ENCODE measurements at regions not wholly inside any gene's neighbourhood (a gene's known extent, or its start where the extent isn't known, plus 50 kb on each side); places are given as distances from the start of the nearest gene placed in this dataset.
A peak's percentile ranks its signal among the peaks of the same experiment; 100 is the strongest.

DNA sequence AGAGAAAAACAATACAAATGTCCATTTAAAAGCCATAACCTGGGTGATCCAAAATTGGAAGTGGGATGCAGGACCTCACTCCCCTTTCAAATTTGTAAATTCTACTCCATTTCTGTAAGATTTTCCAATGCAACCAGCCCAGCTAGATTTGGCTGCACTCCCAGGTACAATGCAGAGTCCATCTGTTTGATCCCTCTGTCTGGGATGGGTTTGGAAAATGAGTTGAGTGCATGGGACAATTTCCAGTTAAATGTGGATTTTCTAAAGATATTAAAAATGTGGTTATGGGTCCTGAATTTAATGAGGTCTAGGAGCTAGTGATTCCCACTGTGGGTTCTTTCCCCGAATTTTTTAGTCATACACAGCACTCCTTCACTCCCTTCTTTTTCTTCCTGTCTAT, 104.0 kb upstream of the ATP10B start:
- no peak for DNase-seq (ENCODE audit: low spot score)

- DNase-seq (ENCODE audit: low spot score), result no peak
Measured at GRCh38 chr5:160950311-160950710, 98.3 kb upstream of the ATP10B start.

DNA sequence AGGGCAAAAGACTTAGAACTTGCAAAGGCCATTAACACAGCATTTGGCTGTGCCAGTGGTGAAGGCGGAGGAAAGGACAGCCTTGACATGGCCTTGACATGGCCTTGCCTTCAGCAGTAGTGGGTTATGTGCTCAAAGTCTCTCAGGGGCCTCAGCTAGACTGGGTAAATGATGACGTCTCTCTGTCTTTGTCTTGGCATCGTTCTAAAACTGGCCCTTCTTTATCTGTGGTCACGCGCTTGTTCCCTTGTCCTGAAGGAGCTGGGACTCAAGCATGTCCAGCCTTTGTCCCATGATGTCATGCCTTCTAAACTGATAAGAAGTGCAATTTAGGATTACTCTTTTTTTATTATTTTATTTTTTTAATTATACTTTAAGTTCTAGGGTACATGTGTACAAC, 88.7 kb upstream of the ATP10B start:
- DNase-seq (ENCODE audit: low spot score), result no peak

GRCh38 chr5:160938532-160938931, 86.5 kb upstream of the ATP10B start:
- no peak for DNase-seq (ENCODE audit: low spot score)

DNA sequence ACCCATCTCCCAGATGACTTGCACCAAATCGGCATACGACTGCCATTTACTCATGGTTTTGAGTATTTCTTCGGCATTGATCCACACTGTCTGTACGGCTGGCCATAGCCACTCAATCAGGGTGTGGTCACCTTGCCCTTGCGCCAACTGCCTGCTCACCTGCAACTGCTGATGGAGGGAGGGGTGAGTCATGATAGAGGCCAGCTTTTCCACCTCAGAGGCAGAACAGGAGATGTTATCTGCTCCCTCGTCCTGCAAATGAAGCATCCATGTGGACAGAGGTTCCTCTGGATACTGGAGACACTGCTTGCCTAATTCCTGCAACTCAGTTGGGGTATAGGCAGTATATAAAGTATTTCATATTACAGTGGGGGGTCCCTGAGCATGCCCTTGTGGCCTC, 85.6 kb upstream of the ATP10B start:
- no peak for DNase-seq (ENCODE audit: low spot score)

GRCh38 chr5:160935776-160936175, 83.8 kb upstream of the ATP10B start:
- no peak for DNase-seq (ENCODE audit: low spot score)

GRCh38 chr5:160931283-160931682, 79.3 kb upstream of the ATP10B start:
- DNase-seq (ENCODE audit: low spot score), result no peak

DNA sequence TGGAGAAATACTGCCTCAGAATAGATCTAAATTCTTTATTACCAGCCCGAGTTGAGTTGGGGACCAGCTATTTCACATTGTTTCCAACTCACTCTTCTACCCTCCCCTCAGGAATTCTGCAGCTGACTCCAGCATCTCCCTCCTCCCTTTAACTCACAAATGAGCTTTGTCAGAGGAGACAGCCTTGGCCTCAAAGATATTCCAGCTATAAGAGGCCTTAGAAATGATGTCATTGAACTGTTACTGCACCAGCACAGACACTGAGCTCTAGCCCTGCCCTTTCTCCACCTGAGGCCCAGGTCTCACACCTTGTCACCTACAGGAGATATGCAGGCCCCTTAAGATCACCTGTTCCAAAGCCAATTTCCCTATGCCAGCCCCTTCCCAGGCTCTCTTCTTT, 78.4 kb upstream of the ATP10B start:
- peak; percentile 15 for DNase-seq (ENCODE audit: low spot score)

GRCh38 chr5:160929906-160930305, 77.9 kb upstream of the ATP10B start:
- DNase-seq (ENCODE audit: low spot score), result no peak

- no peak for DNase-seq (ENCODE audit: low spot score)
Measured at GRCh38 chr5:160929360-160929759, 77.3 kb upstream of the ATP10B start.

GRCh38 chr5:160926428-160926827, 74.4 kb upstream of the ATP10B start:
- no peak for DNase-seq (ENCODE audit: low spot score)

DNA sequence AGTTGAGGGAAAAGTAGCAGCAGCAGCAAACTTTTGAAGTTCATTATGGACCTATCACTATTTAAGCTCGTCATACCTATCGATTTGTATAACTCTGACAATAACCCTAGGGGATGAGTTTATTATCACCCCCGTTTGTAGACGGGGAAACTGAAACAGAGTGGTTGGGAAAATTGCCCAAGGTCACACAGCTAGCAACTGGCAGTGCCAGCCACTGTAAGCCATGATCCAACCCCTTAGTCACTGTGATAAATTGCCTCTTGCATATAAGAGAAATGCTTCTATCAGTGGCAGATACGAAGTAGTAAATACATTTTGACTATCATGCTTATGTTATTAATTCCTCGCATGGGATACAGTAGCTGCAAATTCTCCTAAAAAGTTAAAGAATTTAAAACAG, 73.3 kb upstream of the ATP10B start:
- no peak for DNase-seq (ENCODE audit: low spot score)

DNA sequence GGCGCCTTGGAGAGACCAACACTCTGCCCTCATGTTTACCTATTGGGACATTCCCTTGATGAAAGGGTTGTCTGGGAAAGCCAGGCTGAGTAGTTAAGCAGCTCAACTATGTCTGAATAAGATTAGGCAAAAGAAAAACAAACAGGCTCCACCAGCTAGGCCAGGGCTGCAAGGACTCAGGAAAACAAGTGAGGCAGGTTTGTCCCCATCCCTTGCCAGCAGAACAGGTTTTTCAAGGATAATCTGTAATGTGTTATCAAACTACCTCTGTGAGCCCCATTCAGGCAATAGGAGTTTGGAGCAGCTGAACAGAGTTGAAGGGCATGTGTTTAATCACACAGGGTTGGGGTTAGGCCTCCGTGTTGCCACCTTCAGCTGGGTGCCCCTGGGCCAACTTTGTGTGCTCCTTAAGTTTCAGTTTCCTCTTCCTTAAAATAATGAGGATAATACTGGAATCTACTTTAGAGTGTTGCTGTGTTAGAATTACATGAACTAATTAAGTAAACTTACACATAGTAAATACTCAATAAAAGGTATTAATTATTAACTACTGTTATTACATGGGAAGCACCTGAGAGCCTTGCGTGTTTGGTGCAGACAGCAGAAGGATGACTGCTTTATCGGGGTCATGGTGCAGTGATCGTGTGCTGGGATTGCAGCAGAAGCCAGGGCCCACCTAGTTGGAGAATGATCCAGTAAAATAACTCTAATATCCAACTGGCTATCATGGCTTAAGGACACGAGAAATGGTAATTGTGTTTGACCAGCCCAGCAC, 72.1 kb upstream of the ATP10B start:
- no peak for DNase-seq (ENCODE audit: low spot score)

DNA sequence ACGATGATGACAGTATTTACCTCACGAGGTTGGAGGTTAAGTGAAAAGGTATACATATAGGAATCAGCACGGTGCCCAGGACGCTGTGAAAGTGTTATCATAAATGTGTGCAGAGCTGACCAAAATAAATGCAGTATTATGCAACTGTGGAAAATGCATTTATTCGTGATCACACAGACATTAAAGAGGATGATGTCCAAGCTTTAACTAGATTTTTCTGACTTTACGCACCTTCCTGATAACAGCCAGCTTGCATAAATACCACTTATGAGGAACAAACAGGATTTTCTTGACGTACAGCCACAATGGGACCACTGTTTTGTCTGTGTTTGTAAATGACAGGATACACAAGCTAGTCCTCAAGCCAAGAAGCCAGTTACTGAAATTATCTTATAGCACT, 71.4 kb upstream of the ATP10B start:
- no peak for DNase-seq (ENCODE audit: low spot score)

GRCh38 chr5:160922311-160922710, 70.3 kb upstream of the ATP10B start:
- DNase-seq (ENCODE audit: low spot score), result no peak

DNA sequence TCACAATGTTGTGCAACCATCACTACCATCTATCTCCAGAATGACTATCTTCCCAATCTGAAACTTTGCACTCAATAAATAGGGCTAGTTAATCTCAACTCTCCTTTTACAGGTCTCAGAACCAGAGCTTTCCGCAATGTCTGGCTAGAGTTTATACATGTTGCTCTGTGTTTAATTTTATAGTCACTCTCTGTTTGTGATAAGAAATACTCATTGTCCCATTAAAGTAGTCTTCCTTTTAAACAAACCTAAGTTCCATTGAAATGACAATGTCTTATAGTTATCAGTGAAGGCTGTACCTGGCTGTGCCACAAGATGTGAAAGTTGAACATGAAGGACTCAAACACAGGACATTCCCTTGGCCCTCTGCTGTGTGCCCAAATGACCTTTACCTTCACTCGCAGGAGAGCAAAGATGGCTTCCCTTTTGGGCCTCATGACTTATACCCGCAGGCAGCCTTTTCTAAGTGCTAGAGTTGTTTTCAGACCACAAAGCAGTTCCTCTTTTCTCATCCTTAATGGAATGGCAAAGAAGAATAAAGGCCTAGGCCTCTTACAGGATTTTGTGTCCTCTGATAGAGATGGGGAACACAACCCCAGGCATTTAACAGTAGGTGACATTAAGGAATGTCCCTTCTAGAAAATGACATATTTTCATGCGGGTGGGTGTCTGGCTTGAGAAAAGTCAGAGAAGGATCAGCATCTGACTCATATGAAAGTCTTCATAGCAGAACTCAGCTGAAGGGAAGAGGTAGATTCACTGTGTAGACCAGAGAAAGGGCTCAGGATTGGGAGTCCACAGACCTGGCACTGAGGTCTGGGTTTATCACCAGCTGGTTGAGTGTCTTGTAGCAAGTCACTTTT, 69.6 kb upstream of the ATP10B start:
- DNase-seq (ENCODE audit: low spot score), result no peak

GRCh38 chr5:160919626-160920025, 67.6 kb upstream of the ATP10B start:
- DNase-seq (ENCODE audit: low spot score), result no peak

DNA sequence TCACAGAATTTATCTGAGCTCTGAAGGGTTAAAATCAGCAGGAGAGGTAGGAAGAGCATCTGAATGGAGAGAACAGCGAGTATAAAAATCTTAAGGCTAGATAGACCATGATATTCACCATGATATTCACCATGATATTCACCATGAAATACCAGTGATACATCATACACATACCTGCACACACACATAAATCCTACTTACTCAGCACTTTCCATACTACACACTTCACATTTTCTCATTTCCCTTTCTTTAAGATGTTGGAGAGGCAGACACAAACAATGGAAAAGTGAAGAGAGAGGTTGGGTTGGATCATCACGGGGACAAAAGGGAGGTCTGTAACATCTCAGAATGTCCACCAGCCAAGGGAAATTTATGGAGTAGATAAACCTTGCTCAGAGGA, 66.4 kb upstream of the ATP10B start:
- DNase-seq (ENCODE audit: low spot score), result no peak

- DNase-seq (ENCODE audit: low spot score), result no peak
Measured at GRCh38 chr5:160906090-160906489, 54.1 kb upstream of the ATP10B start.

- DNase-seq (ENCODE audit: low spot score), result no peak
Measured at GRCh38 chr5:160905285-160905684, 53.3 kb upstream of the ATP10B start.

GRCh38 chr5:160904591-160904990, 52.6 kb upstream of the ATP10B start:
- DNase-seq (ENCODE audit: low spot score), result no peak

GRCh38 chr5:160903551-160903950, 51.5 kb upstream of the ATP10B start:
- no peak for DNase-seq (ENCODE audit: low spot score)

- DNase-seq (ENCODE audit: low spot score), result no peak
Measured at GRCh38 chr5:160903076-160903475, 51.1 kb upstream of the ATP10B start.
